ENCODE measurements at regions not wholly inside any gene's neighbourhood (a gene's known extent, or its start where the extent isn't known, plus 50 kb on each side); places are given as distances from the start of the nearest gene placed in this dataset.

DNA sequence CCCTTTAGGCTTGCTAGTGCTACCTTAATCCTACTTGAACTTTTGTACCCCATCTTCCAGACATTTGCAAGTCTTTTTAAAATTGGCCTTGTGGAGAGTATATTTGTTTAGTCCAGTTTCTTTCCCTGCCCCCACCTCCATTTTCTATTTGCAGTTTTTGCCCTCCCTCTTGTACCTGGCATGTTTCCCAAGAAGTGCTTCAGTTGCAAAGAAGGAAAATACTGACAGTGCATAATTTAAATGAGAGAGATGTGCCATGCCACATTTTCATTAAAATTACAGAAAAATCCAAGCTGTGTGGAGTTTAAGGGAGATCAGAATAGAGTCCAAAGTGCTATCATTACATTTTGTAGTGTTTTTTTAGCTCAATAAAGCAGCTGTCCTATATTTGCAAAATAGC lies 150.0 kb upstream of the ADGRL2 start:
- TF ChIP-seq, protein P1, sequence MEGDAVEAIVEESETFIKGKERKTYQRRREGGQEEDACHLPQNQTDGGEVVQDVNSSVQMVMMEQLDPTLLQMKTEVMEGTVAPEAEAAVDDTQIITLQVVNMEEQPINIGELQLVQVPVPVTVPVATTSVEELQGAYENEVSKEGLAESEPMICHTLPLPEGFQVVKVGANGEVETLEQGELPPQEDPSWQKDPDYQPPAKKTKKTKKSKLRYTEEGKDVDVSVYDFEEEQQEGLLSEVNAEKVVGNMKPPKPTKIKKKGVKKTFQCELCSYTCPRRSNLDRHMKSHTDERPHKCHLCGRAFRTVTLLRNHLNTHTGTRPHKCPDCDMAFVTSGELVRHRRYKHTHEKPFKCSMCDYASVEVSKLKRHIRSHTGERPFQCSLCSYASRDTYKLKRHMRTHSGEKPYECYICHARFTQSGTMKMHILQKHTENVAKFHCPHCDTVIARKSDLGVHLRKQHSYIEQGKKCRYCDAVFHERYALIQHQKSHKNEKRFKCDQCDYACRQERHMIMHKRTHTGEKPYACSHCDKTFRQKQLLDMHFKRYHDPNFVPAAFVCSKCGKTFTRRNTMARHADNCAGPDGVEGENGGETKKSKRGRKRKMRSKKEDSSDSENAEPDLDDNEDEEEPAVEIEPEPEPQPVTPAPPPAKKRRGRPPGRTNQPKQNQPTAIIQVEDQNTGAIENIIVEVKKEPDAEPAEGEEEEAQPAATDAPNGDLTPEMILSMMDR (IDR thresholded peaks at IDR 0.05 in 8 of 11, conservative IDR thresholded peaks at IDR 0.05 in 3 of 11): no peak
- TF ChIP-seq POLR2AphosphoS5 (IDR thresholded peaks at IDR 0.05) (no peak), POLR2A (IDR thresholded peaks at IDR 0.05) (no peak)
